ENCODE measurements at regions not wholly inside any gene's neighbourhood (a gene's known extent, or its start where the extent isn't known, plus 50 kb on each side); places are given as distances from the start of the nearest gene placed in this dataset.
"Not testable (repeated sequence)": the region's sequence is repeated elsewhere in the genome, so short reads cannot be mapped to it uniquely, and the experiment has no call there.

DNA sequence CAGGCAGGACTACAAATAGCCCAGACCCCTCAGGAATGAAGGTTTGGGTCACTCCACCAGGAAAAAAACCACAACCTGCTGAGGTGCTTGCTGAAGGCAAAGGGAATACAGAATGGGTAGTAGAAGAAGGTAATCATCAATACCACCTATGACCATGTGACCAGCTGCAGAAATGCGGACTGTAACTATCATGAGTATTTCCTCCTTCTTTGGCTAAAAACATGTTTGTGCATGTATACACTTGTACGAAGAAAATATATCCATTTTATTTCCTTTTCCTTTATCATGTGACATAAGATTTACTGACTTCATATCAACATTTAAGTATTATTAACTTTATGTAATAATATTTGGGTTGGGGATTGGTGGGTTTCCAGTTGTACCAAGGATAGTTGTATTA, 58.3 kb upstream of the TINAGL1 start:
- H3K9me3 ChIP-seq; H3K9me2 ChIP-seq; POLR2A ChIA-PET; H3K27me3 ChIP-seq (ENCODE audit: insufficient read depth); H3K79me2 ChIP-seq (ENCODE audit: insufficient read depth); H2AFZ ChIP-seq (ENCODE audit: low read depth); DNase-seq; H3F3A ChIP-seq (replicated peaks; ENCODE audit: insufficient read depth); H3K9ac ChIP-seq; H3K4me3 ChIP-seq (ENCODE audit: low read depth in 2 of 2, low read length in 1 of 2); H3K27ac ChIP-seq (ENCODE audit: low read depth in 2 of 2, low read length in 1 of 2); H3K4me1 ChIP-seq (ENCODE audit: control insufficient read depth in 1 of 2, insufficient read depth in 2 of 2, low read depth in 1 of 2, low read length in 1 of 2); H3K4me2 ChIP-seq; H3K36me3 ChIP-seq (replicated peaks in 1 of 2; ENCODE audit: control insufficient read depth in 1 of 2, insufficient read depth in 2 of 2, low read length in 1 of 2); H4K20me1 ChIP-seq (ENCODE audit: insufficient read depth): not testable (repeated sequence)
- CTCF ChIA-PET, result interaction anchor here (1.5 kb wide), 1 partner anchor 31 kb away, joined by 6 read pairs; no protein-coding TSS in a partner anchor
- WGBS (ENCODE audit: low lambda C conversion rate), result 72% methylated on average over 2 of the region's 2 CpGs

DNA sequence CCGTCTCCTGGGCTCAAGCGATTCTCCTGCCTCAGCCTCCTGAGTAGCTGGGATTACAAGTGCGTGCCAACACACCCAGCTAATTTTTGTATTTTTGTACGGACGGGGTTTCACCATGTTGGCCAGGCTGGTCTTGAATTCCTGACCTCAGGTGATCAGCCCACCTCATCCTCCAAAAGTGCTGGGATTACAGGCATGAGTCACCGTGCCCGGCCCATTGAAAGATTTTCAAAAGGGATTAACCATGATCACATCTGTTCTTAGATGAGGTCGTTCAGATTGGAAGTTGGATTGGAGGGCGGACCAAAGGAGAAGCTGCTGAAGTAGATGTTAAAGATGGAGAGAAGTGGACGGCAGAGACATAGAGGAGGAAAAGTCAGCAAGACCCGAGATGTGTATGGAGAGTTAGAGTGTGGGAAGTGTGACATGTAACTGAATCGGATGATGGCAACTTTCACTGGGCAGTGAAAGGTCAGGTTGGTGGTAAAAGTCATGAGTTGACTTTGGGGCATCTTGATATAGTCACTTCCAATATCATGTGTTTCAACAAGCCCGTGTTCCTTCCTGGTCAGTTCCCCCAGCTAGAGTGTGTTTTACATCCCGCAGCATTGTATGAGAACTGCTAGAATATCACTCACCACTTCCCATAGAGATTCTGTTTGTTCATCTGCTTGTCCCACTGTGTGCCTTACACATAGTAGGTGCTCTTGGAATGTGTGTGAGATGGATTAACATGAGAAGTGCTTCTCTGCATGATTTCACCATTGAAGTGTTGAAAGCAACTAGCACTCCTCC, 54.4 kb upstream of the TINAGL1 start:
- Histone ChIP-seq H3K9ac (no peak overlapping the region), H3K4me3 (ENCODE audit: low read depth in 2 of 2, low read length in 1 of 2) (no peak overlapping the region), H3K4me1 (ENCODE audit: control insufficient read depth in 1 of 2, insufficient read depth in 2 of 2, low read depth in 1 of 2, low read length in 1 of 2) (no peaks in the 10 kb centered on the region), H3K4me2 (no peak overlapping the region), H3K9me2 (no peaks in the 10 kb centered on the region), H4K20me1 (ENCODE audit: insufficient read depth) (no peaks in the 10 kb centered on the region), H3K36me3 (replicated peaks in 1 of 2; ENCODE audit: control insufficient read depth in 1 of 2, insufficient read depth in 2 of 2, low read length in 1 of 2) (no peaks in the 10 kb centered on the region), H3K79me2 (ENCODE audit: insufficient read depth) (no peaks in the 10 kb centered on the region), H3K27ac (ENCODE audit: low read depth in 2 of 2, low read length in 1 of 2) (no peak overlapping the region), H2AFZ (ENCODE audit: low read depth) (no peak overlapping the region), H3F3A (replicated peaks; ENCODE audit: insufficient read depth) (no peaks in the 10 kb centered on the region), H3K27me3 (ENCODE audit: insufficient read depth) (no peaks in the 10 kb centered on the region; the same call in 1 of the 2 replicates), H3K9me3 (no peaks in the 10 kb centered on the region)
- POLR2A ChIA-PET, result no interaction called here
- CTCF ChIA-PET, result interaction anchor here (0.7 to 1.9 kb wide), 2 partner anchors 97 to 99 kb away, joined by 3 to 4 read pairs; no protein-coding TSS in a partner anchor
- no peak for DNase-seq
- 68% methylated on average over 14 of the region's 14 CpGs for WGBS (ENCODE audit: low lambda C conversion rate)
- TF ChIP-seq SMC3 (IDR thresholded peaks at IDR 0.05; ENCODE audit: low read depth, low read length), result no peak
- no peak for TF ChIP-seq RAD21 (IDR thresholded peaks at IDR 0.05; ENCODE audit: low read length)
- TF ChIP-seq RFX5 (IDR thresholded peaks at IDR 0.05; ENCODE audit: low read length), result no peak
- TF ChIP-seq, protein P1, sequence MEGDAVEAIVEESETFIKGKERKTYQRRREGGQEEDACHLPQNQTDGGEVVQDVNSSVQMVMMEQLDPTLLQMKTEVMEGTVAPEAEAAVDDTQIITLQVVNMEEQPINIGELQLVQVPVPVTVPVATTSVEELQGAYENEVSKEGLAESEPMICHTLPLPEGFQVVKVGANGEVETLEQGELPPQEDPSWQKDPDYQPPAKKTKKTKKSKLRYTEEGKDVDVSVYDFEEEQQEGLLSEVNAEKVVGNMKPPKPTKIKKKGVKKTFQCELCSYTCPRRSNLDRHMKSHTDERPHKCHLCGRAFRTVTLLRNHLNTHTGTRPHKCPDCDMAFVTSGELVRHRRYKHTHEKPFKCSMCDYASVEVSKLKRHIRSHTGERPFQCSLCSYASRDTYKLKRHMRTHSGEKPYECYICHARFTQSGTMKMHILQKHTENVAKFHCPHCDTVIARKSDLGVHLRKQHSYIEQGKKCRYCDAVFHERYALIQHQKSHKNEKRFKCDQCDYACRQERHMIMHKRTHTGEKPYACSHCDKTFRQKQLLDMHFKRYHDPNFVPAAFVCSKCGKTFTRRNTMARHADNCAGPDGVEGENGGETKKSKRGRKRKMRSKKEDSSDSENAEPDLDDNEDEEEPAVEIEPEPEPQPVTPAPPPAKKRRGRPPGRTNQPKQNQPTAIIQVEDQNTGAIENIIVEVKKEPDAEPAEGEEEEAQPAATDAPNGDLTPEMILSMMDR (IDR thresholded peaks at IDR 0.05), result no peak
- no peak for TF ChIP-seq SIN3A (IDR thresholded peaks at IDR 0.05; ENCODE audit: borderline replicate concordance, low read depth, low read length)
- TF ChIP-seq RCOR1 (IDR thresholded peaks at IDR 0.05; ENCODE audit: low read length), result no peak
- no peak for TF ChIP-seq RXRA (IDR thresholded peaks at IDR 0.05; ENCODE audit: borderline replicate concordance, low read depth)
- no peak for TF ChIP-seq POLR2AphosphoS5 (IDR thresholded peaks at IDR 0.05; ENCODE audit: low read depth, low read length)

DNA sequence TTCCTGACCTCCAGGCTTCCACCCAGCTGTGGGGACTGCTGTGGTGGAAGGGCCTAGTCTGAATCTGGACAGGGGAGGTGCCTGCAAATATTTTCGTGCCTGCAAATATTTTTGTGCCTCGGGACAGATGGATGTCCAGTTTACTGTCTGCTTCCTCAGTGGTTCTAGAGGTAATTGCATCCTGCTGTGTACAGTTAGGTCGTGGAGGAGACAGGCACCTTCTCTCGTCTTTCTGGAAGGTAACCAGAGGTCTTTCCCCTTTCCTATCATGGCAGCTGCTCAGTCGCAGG, 53.8 kb upstream of the TINAGL1 start:
- Histone ChIP-seq H2AFZ (ENCODE audit: low read depth) (no peak overlapping the region), H3K4me3 (ENCODE audit: low read depth in 2 of 2, low read length in 1 of 2) (no peak overlapping the region), H4K20me1 (ENCODE audit: insufficient read depth) (no peaks in the 10 kb centered on the region), H3K36me3 (replicated peaks in 1 of 2; ENCODE audit: control insufficient read depth in 1 of 2, insufficient read depth in 2 of 2, low read length in 1 of 2) (no peaks in the 10 kb centered on the region), H3F3A (replicated peaks; ENCODE audit: insufficient read depth) (no peaks in the 10 kb centered on the region), H3K9me3 (no peaks in the 10 kb centered on the region), H3K9ac (no peak overlapping the region), H3K4me2 (no peak overlapping the region), H3K27ac (ENCODE audit: low read depth in 2 of 2, low read length in 1 of 2) (no peak overlapping the region), H3K27me3 (ENCODE audit: insufficient read depth) (no peaks in the 10 kb centered on the region; the same call in 1 of the 2 replicates), H3K79me2 (ENCODE audit: insufficient read depth) (no peaks in the 10 kb centered on the region), H3K4me1 (ENCODE audit: control insufficient read depth in 1 of 2, insufficient read depth in 2 of 2, low read depth in 1 of 2, low read length in 1 of 2) (no peaks in the 10 kb centered on the region), H3K9me2 (no peaks in the 10 kb centered on the region)
- WGBS (ENCODE audit: low lambda C conversion rate), result 25% methylated on average over 3 of the region's 5 CpGs
- TF ChIP-seq TAF1 (IDR thresholded peaks at IDR 0.05; ENCODE audit: borderline replicate concordance, low read depth, low read length), result no peak
- TF ChIP-seq RFX5 (IDR thresholded peaks at IDR 0.05; ENCODE audit: low read length), result no peak
- no peak for TF ChIP-seq FOXM1 (IDR thresholded peaks at IDR 0.05; ENCODE audit: low read depth)
- TF ChIP-seq, protein P2, sequence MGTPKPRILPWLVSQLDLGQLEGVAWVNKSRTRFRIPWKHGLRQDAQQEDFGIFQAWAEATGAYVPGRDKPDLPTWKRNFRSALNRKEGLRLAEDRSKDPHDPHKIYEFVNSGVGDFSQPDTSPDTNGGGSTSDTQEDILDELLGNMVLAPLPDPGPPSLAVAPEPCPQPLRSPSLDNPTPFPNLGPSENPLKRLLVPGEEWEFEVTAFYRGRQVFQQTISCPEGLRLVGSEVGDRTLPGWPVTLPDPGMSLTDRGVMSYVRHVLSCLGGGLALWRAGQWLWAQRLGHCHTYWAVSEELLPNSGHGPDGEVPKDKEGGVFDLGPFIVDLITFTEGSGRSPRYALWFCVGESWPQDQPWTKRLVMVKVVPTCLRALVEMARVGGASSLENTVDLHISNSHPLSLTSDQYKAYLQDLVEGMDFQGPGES (IDR thresholded peaks at IDR 0.05; ENCODE audit: low read depth, low read length), result no peak
- no peak for TF ChIP-seq RCOR1 (IDR thresholded peaks at IDR 0.05; ENCODE audit: low read length)
- no peak for TF ChIP-seq RAD21 (IDR thresholded peaks at IDR 0.05; ENCODE audit: low read length)
- no peak for TF ChIP-seq GABPA (IDR thresholded peaks at IDR 0.05; ENCODE audit: low read depth)
- no peak for TF ChIP-seq RXRA (IDR thresholded peaks at IDR 0.05; ENCODE audit: borderline replicate concordance, low read depth)
- no peak for TF ChIP-seq NFIC (IDR thresholded peaks at IDR 0.05; ENCODE audit: borderline replicate concordance)
- no peak for TF ChIP-seq FOXJ3 (CRISPR knock-in tag; IDR thresholded peaks at IDR 0.05)
- TF ChIP-seq TEAD4 (IDR thresholded peaks at IDR 0.05; ENCODE audit: borderline replicate concordance, insufficient read depth), result no peak
- ChIA-PET CTCF (interaction anchor here (0.7 to 2.5 kb wide), 3 partner anchors 26 to 100 kb away, joined by 3 to 8 read pairs (median 4); no protein-coding TSS in a partner anchor), POLR2A (interaction anchor here (0.5 kb wide), 1 partner anchor 508 kb away, joined by 5 read pairs; no protein-coding TSS in a partner anchor)
- no peak for DNase-seq

All from SK-N-SH (cell line).